Smooth muscle cell (in vitro differentiated cells): ENCODE measurements at regions not wholly inside any gene's neighbourhood (a gene's known extent, or its start where the extent isn't known, plus 50 kb on each side); places are given as distances from the start of the nearest gene placed in this dataset.

Experiments used
- DNase-seq: peaks from one replicate; lab custom pipeline; 2025; ENCODE audit not compliant: unreplicated experiment; lab: John Stamatoyannopoulos, UW
- H2AFZ ChIP-seq: fragments of 200-600 bp; sonication (generic); 2 replicates; pipeline ENCODE4 v1.6.0; 2016; ENCODE audit warnings: antibody characterized with exemption, low read depth, mild to moderate bottlenecking
- H3F3A ChIP-seq: fragments of 200-600 bp; sonication (generic); 2 replicates; pipeline ENCODE4 v1.6.0; 2017; ENCODE audit warnings: antibody characterized with exemption, low read depth
- H3K27ac ChIP-seq: fragments of 200-600 bp; sonication (generic); 2 replicates; pipeline ENCODE4 v1.5.1; 2016; ENCODE audit warnings: low read depth, mild to moderate bottlenecking
- H3K27me3 ChIP-seq: fragments of 200-600 bp; sonication (generic); 2 replicates; pipeline ENCODE4 v1.6.1; 2016; ENCODE audit warnings: low read depth, mild to moderate bottlenecking
- H3K36me3 ChIP-seq: fragments of 200-600 bp; sonication (generic); 2 replicates; pipeline ENCODE4 v1.5.1; 2016; ENCODE audit warnings: low read depth
- H3K4me1 ChIP-seq: fragments of 200-600 bp; sonication (generic); 2 replicates; pipeline ENCODE4 v1.5.1; 2016; ENCODE audit warnings: low read depth
- H3K4me2 ChIP-seq: fragments of 200-600 bp; sonication (generic); 2 replicates; pipeline ENCODE4 v1.6.0; 2016; ENCODE audit warnings: mild to moderate bottlenecking
- H3K4me3 ChIP-seq: fragments of 200-600 bp; sonication (generic); 2 replicates; pipeline ENCODE4 v1.5.1; 2016; ENCODE audit warnings: mild to moderate bottlenecking
- H3K79me2 ChIP-seq: fragments of 200-600 bp; sonication (generic); 2 replicates; pipeline ENCODE4 v1.6.0; 2016; ENCODE audit warnings: low read depth, mild to moderate bottlenecking
- H3K9ac ChIP-seq: fragments of 200-600 bp; sonication (generic); 2 replicates; pipeline ENCODE4 v1.6.0; 2016; ENCODE audit warnings: low read depth
- H3K9me3 ChIP-seq: fragments of 200-600 bp; sonication (generic); replicated peaks from 2 replicates; pipeline ENCODE4 v1.5.1; 2016; ENCODE audit warnings: low read depth
- H4K20me1 ChIP-seq: fragments of 200-600 bp; sonication (generic); 2 replicates; pipeline ENCODE4 v1.6.0; 2016; ENCODE audit warnings: low read depth
- CTCF ChIP-seq: fragments of 200-600 bp; sonication (generic); IDR thresholded peaks from 2 replicates; pipeline ENCODE4 v1.5.1; 2017; ENCODE audit warnings: borderline replicate concordance, mild to moderate bottlenecking, antibody characterized with exemption; ENCODE audit not compliant: insufficient read depth, poor library complexity, severe bottlenecking
- WGBS: methylation state at CpG from one replicate; pipeline ENCODE4 v1.1.7; 2016; ENCODE audit warnings: low lambda C conversion rate; 5-methylcytosine and 5-hydroxymethylcytosine counted together

- Histone ChIP-seq H3K9ac (no peak overlapping the region), H3K9me3 (no peaks in the 10 kb centered on the region), H3K4me3 (no peak overlapping the region), H3K27ac (no peak overlapping the region), H3K4me1 (no peaks in the 10 kb centered on the region), H3K36me3 (no peaks in the 10 kb centered on the region), H3K79me2 (no peaks in the 10 kb centered on the region), H4K20me1 (no peaks in the 10 kb centered on the region), H3F3A (no peaks in the 10 kb centered on the region), H3K27me3 (peaks cover 24% of the 10 kb centered on the region), H3K4me2 (no peak overlapping the region), H2AFZ (no peak overlapping the region)
- DNase-seq = no peak
- 70% methylated on average over 6 of the region's 6 CpGs for WGBS
- no peak for TF ChIP-seq CTCF
Observed at GRCh38 chr17:33696102-33696501, 403.0 kb upstream of the ASIC2 start.

GRCh38 chr17:33697557-33697956, 404.5 kb upstream of the ASIC2 start:
- Histone ChIP-seq H3K9me3 (no peaks in the 10 kb centered on the region), H3K4me1 (no peaks in the 10 kb centered on the region), H3K4me3 (no peak overlapping the region), H3K4me2 (no peak overlapping the region), H3K27ac (no peak overlapping the region), H4K20me1 (no peaks in the 10 kb centered on the region), H2AFZ (no peak overlapping the region), H3K27me3 (peaks cover 26% of the 10 kb centered on the region), H3K79me2 (no peaks in the 10 kb centered on the region), H3F3A (no peaks in the 10 kb centered on the region), H3K9ac (no peak overlapping the region), H3K36me3 (no peaks in the 10 kb centered on the region)
- DNase-seq = no peak
- WGBS = 85% methylated on average over 1 of the region's 1 CpG
- TF ChIP-seq CTCF = no peak

- peaks cover 5% of the 10 kb centered on the region for H3K9me3 ChIP-seq
- H2AFZ ChIP-seq = no peak overlapping the region
- no peak overlapping the region for H3K9ac ChIP-seq
- no peak overlapping the region for H3K4me3 ChIP-seq
- no peak for TF ChIP-seq CTCF
- H4K20me1 ChIP-seq = no peaks in the 10 kb centered on the region
- no peaks in the 10 kb centered on the region for H3K79me2 ChIP-seq
- H3K27ac ChIP-seq = no peak overlapping the region
- 88% methylated on average over 6 of the region's 6 CpGs for WGBS
- H3K4me1 ChIP-seq = no peaks in the 10 kb centered on the region
- H3K4me2 ChIP-seq = no peak overlapping the region
- peaks cover 23% of the 10 kb centered on the region for H3K27me3 ChIP-seq
- no peak for DNase-seq
- H3K36me3 ChIP-seq = no peaks in the 10 kb centered on the region
- no peaks in the 10 kb centered on the region for H3F3A ChIP-seq
Observed at GRCh38 chr17:33701910-33702309, 408.8 kb upstream of the ASIC2 start.

- WGBS = 89% methylated on average over 2 of the region's 2 CpGs
Observed at GRCh38 chr17:33704856-33705255, 411.8 kb upstream of the ASIC2 start.

More at GRCh38 chr17:33704856-33705255, 411.8 kb upstream of the ASIC2 start:
- Histone ChIP-seq H3K4me1 (no peaks in the 10 kb centered on the region), H3K36me3 (no peaks in the 10 kb centered on the region), H3K9me3 (peaks cover 5% of the 10 kb centered on the region), H3K27me3 (peaks cover 42% of the 10 kb centered on the region), H3K4me3 (no peak overlapping the region), H3K79me2 (no peaks in the 10 kb centered on the region), H3K9ac (no peak overlapping the region), H4K20me1 (no peaks in the 10 kb centered on the region), H3K27ac (no peak overlapping the region), H3F3A (no peaks in the 10 kb centered on the region), H3K4me2 (no peak overlapping the region), H2AFZ (no peak overlapping the region)
- DNase-seq = no peak
- TF ChIP-seq CTCF = no peak
